HG03196 (cell line): ENCODE measurements at regions not wholly inside any gene's neighbourhood (a gene's known extent, or its start where the extent isn't known, plus 50 kb on each side); places are given as distances from the start of the nearest gene placed in this dataset.

Experiments
- ATAC-seq: cut with Tn5 transposase; IDR thresholded peaks from one replicate; pipeline ENCODE4 v1.9.1; 2021; ENCODE audit not compliant: unreplicated experiment

DNA sequence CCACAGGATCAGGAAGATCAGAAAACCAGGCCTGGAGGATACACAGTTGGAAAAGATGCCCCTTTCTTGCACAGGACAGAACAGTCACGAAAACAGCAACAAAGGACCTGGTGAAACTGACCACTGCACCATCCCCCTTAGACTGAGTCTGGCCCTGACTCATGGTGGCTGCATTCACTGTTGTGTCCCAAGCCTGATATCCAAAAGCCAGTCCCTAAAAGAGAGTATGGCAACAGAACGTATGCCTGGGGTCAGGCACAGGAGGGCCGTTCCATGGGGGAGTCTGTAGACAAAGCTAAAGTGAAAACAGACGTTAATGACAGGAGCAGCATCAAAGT, 301.1 kb upstream of the NBEA start:
- ATAC-seq, result no peak

DNA sequence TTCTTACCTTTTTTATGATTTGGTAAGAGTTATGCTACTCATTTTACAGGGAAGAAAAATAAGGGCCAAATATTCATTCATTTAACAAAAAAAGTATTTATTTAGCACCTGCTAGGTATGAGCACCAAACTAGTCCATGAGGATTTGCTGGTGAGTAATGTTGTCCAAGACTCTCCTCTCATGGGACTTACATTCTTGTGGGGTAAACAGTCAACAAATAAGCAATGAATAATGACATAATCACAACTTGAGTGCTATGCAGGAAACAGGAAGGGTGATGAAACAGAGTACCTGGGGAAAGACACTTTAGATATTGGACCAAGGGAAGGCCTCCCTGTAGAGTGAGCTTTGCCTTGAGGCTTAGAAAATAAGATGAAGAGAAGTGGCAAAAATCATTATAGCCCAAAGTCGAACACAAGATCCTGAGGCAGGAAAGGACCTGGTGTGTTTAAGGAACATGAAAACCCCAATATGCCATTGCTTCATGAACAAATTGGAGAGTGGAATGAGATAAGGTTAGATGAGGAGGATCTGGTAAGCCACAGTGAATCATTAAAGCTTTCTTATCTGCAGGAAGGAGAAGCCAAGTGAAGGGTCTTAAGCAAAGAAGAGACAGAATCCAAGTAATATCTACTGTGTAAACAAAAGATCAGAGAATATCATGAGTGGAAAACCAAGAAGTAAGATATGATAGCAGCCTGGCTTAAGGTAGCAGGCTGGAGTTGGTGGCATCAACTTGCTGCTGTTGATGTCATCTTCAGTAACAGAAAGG, 294.5 kb upstream of the NBEA start:
- no peak for ATAC-seq

DNA sequence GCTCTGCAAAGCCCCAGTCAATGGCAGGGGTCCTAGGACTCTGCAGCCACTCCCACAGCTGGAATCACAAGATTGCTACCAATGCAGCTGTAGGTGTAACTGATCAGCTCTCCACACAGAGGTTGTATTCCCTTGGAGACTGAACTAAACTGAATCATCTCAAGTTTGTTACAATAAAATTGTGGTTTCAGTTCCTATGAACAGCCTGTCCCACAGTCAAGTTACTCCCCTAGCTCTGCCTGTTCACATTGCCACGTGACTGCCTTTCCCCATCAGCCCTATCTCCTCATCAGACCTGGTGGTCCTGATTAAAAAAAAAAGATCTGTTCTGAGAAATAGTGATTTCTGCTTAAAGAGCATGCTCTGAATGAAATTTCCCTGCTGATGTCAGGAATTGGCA, 287.9 kb upstream of the NBEA start:
- no peak for ATAC-seq

DNA sequence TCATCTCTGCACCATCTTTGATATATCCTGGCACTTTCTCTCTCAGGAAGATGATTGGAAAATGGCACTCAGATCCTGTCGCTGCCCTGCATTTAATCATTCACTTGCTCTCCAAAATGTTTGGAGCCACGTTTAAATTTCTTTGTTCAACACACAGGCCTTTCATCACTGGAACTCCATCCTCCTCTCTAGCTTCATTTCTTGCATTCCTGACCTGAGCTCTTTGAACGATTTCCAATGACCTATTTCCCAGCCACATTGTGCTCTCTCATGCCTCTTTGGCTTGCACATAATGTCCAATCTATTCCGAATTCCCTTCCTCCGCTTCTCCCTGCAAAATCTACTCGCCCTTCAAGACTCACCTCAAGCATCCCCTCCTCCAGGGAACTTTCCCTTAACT, 287.4 kb upstream of the NBEA start:
- no peak for ATAC-seq

DNA sequence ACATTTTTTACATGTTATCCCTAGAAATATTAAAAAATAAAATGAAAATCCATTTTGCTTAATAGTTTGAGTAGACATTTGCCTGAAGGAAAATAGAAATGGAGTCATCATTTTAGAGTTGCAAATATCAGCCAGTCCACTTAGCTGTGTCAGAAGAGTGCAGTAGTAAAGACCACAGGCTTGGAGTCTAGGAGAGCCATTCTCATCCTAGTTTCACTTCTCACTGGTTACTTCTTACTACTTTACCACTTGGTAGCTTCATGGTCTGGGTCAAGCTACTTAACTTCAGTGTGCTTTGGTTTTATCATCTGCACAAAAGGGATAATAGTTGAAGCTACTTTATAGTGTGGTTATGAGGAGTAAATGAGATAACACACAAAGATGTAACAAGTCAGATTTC, 286.5 kb upstream of the NBEA start:
- ATAC-seq, result no peak

DNA sequence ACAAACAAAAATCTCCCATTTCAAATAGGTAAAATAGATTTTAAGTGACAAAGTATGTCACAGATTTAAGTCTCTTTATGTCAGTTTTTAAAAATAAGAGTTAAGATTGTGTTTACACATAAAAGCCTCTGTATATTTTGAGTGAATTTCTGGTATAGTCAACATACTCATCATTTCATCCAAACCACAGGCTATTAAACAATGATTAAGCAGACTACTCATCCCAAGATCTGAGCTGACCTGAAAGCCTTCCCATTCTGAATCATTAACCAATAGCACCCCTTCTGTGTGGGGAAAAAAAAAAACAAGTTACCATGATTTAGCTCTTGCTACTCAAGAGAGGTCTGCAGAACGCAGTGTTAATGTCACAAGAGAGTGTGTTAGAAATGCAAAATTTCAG, 284.4 kb upstream of the NBEA start:
- ATAC-seq, result no peak

DNA sequence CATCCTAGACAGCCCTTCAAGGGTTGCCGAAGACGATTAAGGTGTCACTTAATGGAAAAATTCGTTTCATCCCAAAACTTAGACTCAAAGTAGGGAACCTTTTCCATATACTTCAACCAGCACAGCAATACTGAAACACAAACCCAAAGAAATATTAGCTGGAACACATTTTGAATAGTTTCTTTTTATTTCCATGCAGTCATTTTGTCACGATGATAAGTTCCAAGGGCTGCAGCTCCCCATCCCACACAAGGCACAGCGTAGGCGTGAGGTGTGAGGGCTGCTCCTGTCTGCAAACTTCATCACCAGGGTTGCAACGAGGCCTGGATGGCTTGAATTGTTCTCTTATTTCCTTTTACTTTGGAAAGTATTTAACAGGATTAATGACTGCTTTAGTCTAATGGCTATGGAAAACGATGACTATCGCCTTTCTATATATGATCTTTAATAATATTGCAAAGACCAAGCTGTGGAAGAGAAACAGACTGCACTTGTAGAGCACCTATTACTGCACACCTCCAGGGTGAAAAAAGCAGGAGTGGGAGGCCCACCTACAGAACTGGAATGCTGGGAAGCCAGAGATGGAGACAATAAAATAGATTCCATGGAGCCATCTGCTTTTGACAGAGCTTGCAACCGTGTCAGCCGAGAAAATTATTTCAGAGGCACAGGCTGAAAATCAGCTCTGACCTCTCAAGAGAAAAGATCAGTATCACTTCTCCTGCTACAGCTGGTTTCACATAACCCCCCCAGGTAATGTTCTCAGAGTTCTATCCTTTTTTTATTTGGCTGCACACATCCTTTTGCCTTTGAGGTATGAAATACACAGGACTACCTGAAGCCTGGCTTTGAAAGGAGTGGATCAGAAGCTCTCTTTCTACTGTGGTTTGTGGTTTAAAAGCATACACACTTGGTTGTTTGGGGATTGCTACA, 274.5 kb upstream of the NBEA start:
- no peak for ATAC-seq

DNA sequence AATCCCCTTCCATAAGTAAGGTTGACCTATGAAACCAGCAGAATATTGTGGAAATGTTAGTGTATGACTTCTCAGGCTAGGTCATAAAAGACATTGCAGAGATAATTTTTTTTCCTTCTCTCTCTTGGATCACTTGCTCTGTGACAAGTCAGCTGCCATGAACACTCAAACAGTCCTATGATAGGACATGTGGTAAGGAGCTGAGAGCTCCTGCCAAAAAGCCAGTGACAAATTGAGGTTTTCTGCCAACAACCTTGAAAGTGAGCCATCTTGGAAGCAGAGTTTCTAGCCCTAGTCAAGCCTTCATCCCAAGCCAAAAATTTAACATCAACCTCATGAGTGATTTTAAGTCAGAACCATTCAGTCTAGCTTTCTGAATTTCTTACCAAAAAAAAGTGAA, 270.9 kb upstream of the NBEA start:
- ATAC-seq, result no peak

DNA sequence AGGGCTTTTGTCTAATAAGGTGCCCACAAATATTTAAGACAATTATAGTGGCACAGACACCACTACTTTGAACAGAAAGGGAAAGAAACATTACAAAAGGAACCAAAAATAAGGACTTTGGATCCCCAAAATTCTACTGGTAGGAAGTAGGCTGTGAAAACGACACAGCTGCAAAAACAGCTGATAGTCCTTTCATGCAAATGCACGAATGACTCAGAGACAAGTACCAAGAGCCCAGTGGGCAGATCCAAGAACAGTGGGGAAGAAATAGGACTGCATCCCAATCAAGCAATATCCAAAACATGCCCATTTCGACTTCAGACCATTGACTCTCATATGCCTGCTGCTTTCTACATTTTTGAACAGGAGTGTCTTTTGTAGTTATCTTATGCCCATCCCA, 269.4 kb upstream of the NBEA start:
- no peak for ATAC-seq

DNA sequence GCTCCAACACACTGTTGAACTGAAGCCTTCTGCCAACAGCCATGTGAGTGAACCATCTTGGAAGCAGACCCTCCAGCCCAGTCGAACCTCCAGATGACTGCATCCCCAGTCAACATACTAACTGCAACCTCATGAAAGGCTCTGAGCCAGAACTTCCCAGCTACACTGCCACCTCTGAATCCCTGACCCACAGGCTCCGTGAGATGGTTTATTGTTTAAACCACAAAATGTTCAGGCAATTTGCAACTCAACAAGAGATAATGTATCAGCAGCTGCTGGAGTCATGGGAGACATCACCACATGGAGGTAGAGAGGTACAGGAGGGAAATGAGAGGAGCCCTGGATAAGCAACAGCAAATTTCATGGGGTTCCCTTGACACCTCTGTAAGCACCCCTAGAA, 266.4 kb upstream of the NBEA start:
- no peak for ATAC-seq

DNA sequence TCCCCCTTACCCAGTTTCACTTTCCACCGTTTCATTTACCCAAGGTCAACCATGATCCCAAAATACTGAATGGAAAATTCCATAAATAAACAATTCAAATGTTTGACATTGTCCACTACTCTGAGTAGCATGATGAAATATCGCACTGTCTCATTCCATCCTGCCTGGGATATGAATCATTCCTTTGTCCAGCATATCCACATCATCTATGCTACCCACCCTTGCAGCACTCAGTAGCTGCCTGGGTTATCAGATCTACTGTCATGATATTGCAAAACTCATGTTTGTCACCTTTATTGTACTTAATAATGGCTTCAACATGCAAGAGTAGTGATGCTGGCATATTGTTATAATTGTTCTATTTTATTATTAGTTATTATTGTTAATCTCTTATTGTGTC, 263.9 kb upstream of the NBEA start:
- no peak for ATAC-seq

DNA sequence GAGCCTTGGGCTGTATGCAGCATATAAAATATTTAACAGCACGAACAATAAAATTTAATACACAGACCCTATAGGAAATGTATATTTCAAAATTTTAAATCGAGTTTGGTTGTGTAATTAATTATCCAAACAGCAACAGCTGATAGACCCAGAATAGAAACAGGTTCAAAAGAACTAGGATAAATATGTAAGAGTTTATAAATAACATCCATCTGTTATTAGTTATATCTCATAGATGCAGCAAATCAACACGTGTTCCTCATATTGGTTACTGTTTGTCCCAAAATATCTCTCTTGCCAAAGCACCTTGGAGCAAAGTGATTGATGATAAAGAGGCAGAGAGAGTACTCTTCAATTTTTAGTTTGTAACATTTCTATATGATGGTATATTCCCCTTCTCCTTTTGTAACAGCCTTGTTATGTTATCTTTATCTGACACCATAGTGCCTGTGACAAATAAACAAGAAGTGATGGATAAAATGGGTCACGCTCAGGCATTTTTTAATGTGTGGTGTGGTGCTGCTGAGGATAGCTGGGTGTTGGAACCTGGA, 260.6 kb upstream of the NBEA start:
- ATAC-seq, result no peak

DNA sequence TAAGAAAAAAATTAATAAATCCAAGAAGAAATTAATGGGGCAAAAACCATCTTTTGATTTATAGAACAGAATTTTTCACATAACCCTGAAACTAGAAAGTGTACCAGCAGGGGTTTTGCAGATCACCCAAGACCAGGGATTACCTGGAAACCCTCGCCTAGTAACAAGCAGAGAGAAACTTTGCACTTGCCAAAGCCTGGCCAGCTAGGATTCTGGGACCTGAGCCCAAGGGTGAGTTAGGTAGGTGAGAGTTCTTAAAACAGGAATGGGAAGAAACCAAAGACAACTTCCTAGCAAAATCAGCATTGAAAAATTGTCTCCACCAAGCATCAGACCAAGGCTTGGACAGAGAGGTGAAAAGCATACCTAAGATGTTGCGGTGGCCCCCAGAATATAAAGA, 247.0 kb upstream of the NBEA start:
- ATAC-seq, result no peak

DNA sequence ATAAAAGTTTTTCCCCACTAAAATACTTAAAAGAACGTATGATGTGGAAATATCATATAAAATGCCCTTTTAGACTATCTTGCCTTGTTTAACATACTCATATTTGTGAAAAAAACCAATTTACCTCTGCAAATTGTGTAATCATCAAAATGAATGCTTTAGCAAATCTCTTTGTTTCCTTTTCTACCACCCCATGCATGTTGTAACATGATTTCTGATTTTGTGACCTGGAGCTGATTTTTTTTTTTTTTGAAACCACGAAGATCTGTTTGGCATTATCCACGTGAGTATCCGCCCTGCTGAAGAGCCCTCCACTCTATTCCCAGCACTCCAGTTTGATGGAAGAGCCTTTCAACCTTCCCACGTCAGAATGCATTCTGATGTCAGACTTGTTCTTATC, 245.8 kb upstream of the NBEA start:
- ATAC-seq, result no peak

DNA sequence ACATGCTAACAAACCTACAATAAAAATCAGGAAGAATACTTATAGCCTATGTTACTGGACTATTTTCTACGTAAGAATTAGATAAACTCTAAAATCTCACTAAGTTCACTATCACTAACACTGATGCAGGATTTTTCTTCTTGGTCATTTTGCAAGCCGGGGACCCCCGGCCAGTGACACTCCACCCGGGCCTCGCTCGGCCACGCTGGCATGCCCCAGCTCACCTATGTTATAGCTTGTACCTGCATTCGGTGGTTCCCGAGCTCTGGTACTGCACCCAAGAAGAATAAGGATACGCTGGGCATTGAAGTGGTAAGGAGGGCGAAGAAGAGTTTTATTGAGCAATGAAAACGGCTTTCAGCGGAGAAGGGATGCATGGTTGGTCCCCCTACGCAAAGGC, 245.3 kb upstream of the NBEA start:
- ATAC-seq, result no peak

DNA sequence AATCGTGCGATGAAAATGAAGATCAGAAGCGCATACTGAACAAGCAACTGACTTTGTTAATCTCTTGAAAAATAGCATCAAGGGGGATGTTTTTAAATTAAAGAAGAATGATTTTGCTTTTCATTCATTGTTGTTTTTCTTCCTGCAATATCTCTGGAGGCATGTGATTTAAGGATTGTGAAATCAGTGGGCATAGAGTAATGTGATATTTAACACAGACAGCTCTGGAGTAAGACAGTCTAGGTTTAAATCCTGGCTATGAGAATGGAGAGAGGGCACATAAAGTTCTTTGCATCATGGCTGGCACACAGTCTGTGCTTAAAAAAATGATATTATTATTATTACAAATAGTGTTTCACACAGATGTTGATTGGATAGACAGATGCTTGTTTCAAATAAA, 243.1 kb upstream of the NBEA start:
- ATAC-seq, result no peak

DNA sequence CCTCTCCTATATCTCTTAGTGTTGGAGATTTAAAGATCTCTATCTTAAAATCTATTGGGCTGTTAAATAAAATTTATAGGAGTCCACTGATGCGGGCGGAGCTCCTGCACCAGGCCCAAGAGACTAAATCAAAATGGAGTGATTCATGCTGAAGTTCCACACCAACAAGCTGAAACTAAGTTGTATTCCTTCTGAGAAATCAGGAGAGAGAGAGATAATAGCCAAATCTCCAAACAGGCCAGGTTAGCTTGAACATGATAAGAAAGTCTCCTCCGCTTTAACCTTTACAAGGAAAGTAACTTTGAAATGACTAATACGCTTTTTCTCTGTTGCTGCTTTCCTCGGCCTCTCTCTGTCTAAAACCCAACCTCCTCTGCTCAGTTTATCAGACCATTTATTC, 241.9 kb upstream of the NBEA start:
- ATAC-seq, result no peak

DNA sequence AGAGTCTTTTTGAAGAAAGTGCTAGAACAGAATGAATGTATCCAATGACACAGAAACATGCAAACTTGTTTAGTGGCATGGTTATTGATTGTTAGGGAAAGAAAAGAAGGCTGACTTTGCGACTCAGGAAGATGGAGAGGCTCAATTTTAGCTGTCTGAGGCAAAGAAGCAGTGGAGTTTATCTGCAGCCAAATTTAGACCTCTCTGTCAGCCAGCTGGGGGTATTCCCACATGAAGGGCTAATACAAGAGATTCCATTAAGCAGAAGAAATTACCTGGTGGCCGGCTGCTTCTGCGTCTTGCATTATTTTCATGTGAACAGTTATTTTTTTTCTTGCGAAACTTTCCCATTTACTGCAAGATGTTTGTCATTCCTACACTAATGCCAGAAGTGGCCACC, 240.2 kb upstream of the NBEA start:
- ATAC-seq, result no peak

DNA sequence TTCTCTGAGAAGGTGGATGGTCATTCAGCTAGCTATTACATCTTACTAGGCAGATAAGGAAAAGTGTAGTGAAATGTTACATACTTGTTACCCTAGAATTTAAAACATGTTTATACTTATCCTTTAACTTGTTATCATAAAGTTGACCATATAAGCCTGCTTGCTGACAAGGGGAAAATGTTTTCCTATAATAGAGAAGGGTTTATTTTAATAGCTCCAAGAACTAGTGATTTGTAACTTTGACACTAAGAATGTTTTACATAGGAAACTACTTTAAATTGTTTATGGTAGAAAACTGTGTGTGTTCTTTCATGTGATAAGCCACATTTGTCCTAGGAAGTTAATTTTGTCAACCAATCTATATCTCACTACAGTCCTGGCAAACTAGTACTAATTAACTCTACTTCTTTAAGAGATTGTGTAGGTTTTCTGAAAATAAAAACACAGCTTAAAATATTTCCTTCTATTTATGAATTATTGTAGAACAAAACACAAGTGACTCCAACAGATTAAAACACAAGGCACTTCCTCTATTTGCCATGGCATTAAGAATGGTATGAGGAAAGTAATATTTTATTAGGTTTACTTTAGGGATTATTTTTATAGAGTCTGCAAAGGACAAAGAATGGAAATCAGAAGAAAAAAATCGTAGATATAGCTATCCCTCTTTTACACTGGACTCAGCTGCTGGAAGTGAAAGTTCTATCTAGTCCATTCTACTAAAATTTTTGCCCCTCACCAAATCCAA, 233.3 kb upstream of the NBEA start:
- ATAC-seq, result no peak

DNA sequence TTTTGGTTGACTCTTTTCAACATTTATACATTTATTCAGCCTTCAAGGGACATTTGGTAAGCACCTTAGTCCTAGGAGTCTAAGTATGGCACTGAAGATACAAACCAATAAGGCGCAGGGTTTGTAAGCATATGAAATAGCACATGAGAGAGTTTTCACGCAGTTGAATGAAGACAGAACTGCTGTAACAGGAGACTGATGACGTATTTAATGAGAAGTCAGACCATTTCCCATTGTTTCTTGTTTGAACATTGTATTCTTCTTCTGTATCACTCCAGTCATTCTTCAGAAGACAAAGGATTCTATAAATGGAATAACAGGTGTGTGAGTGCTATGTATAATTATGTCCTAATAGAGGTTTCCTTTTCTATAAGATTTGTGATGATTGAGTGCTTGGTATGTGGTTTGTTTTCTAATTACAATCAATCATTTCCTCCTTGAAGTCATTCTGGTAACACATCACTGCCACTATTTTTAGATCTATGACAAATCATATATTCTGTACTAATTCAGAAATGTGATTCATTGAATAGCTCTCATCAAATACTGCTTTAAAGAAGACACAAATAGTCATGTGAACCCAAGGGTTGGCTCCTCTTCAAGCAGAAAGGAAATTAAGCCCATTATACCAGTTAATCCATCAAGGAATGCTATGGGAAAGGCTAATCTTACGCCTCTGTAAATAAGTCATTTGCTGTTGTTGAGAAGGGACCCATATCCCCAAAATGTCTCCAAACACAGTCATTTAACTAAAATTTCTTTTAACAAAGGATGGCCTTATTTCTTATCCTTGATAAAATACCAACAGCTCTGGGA, 222.8 kb upstream of the NBEA start:
- ATAC-seq, result no peak

DNA sequence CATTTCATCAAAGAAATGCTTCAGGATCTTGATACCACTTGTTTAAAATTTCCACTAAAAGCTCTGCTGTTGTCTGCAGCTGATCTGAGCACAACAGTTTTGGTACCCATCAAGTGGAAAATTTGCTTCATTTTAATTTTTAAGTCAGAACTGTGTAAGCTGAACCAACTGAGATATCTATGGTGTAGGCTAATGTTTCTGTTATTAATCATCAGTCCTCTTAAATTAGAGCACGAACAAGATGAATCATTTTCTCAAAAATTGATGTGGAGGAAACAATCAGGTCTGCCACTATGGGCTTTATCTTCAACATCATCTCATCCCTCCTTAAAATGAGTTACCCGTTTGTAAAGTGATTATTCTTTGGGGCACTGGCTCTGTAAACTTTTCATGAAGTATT, 221.5 kb upstream of the NBEA start:
- no peak for ATAC-seq
